SH-SY5Y (cell line): ENCODE measurements at regions not wholly inside any gene's neighbourhood (a gene's known extent, or its start where the extent isn't known, plus 50 kb on each side); places are given as distances from the start of the nearest gene placed in this dataset.

ENCODE experiments used
- GATA2 ChIP-seq: IDR thresholded peaks from 2 replicates; pipeline ENCODE4 v1.6.1; 2011; ENCODE audit warnings: mild to moderate bottlenecking, low read depth, low read length
- GATA3 ChIP-seq: IDR thresholded peaks from 2 replicates; pipeline ENCODE4 v1.6.1; 2011; ENCODE audit warnings: low read depth, mild to moderate bottlenecking, low read length, moderate library complexity

DNA sequence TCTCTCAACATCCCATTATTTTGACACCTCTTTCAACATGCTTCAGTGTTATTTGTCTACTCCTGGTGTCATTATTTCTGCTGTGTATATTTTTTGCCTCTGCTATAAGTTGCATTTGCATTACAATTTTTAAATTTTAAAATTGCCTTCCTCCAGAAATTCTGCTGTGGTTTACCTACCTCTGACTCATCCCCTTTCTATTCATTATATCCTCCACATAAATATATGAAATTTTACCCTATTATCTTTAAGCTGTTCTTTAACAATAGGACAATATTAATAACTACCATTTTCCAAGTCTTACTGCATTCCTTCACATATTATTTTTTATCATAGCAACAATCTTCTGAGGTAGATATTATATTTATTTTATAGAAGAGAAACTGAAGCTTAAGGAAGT lies 178.1 kb upstream of the NRIP1 start:
- TF ChIP-seq GATA3: no peak
- TF ChIP-seq GATA2: no peak
